Spleen (tissue), 11 donors: ENCODE measurements at regions not wholly inside any gene's neighbourhood (a gene's known extent, or its start where the extent isn't known, plus 50 kb on each side); places are given as distances from the start of the nearest gene placed in this dataset.

Experiments used
- DNase-seq: peaks from one replicate; pipeline ENCODE4 v3.0.0-alpha.2; 2020
- H3K27ac ChIP-seq, 8 donors: fragments of 200-600 bp; sonication (generic) in 7 of 8; 1 replicate in 4 of 8; 2 replicates in 4 of 8; pipeline versions ENCODE4 v1.5.0 to v1.8.0; 2016 to 2021; ENCODE audit warnings: inconsistent platforms in 4 of 8, mild to moderate bottlenecking in 4 of 8, moderate library complexity in 1 of 8
- H3K27me3 ChIP-seq, 7 donors: fragments of 200-600 bp; sonication (generic) in 6 of 7; replicated peaks in 1 of 7; 1 replicate in 4 of 7; 2 replicates in 3 of 7; pipeline versions ENCODE4 v1.5.0 to v1.8.0; 2016 to 2021; ENCODE audit warnings: inconsistent platforms in 3 of 7, mild to moderate bottlenecking in 1 of 7
- H3K36me3 ChIP-seq, 6 donors: fragments of 200-600 bp; sonication (generic) in 5 of 6; 1 replicate in 4 of 6; 2 replicates in 2 of 6; pipeline versions ENCODE4 v1.5.0 to v1.8.0; 2016 to 2021; ENCODE audit warnings: inconsistent platforms in 2 of 6
- H3K4me1 ChIP-seq, 6 donors: fragments of 200-600 bp; sonication (generic) in 5 of 6; 1 replicate in 3 of 6; 2 replicates in 3 of 6; pipeline versions ENCODE4 v1.5.0 to v1.8.0; 2016 to 2021; ENCODE audit warnings: inconsistent platforms in 3 of 6
- H3K4me3 ChIP-seq, 8 donors: fragments of 200-600 bp; sonication (generic) in 7 of 8; 1 replicate in 4 of 8; 2 replicates in 4 of 8; pipeline versions ENCODE4 v1.5.0 to v1.8.0; 2016 to 2021; ENCODE audit warnings: inconsistent platforms in 4 of 8, mild to moderate bottlenecking in 4 of 8, moderate library complexity in 2 of 8
- H3K9me3 ChIP-seq, 8 donors: fragments of 200-600 bp; sonication (generic) in 7 of 8; 1 replicate in 4 of 8; 2 replicates in 4 of 8; pipeline versions ENCODE4 v1.5.0 to v1.8.0; 2016 to 2021; ENCODE audit warnings: inconsistent platforms in 4 of 8
- POLR2A ChIP-seq, 3 donors: fragments of 450-650 bp; IDR thresholded peaks; one replicate each; pipeline ENCODE4 v1.5.1; 2017; ENCODE audit warnings: antibody characterized with exemption in 3 of 3, mild to moderate bottlenecking in 1 of 3
- POLR2AphosphoS5 ChIP-seq, 3 donors: sonication (generic); formaldehyde crosslinking; IDR thresholded peaks; one replicate each; pipeline ENCODE4 v1.5.1; 2017; ENCODE audit warnings: antibody characterized with exemption in 3 of 3
- WGBS, 5 donors: extraction: QIAGEN DNeasy Blood & Tissue Kit in 3 of 5; methylation state at CpG; one replicate each; pipeline versions ENCODE4 v1.1.5 to v1.1.7; 2013 to 2018; 5-methylcytosine and 5-hydroxymethylcytosine counted together
- intact Hi-C: fragments of 100-400 bp; cut with DNase I; formaldehyde crosslinking; loops from one replicate; pipeline ENCODE4 v1.15.0; 2023; ENCODE audit warnings: low total_unique reads
- TF ChIP-seq, protein P1 (sequence below), 11 experiments: fragments of 200-600 bp in 7 of 11; fragments of 450-650 bp in 4 of 11; sonication (generic) in 4 of 11; IDR thresholded peaks in 8 of 11; conservative IDR thresholded peaks in 3 of 11; 1 replicate in 7 of 11; 2 replicates in 4 of 11; pipeline versions ENCODE4 v1.4.0 to v1.8.0; 2016 to 2021; ENCODE audit warnings: antibody characterized with exemption in 11 of 11, inconsistent platforms in 4 of 11, mild to moderate bottlenecking in 1 of 11
- donor health status: healthy with polysubstance abuse.
- donor health status: DM: no; HTN: no; CAD: no; lungs with moderate emphysema.
- donor health status: DM: no; HTN: no; CAD: no.
- donor health status: Bipolar disorder and iron deficiency.
- donor health status: healthy.
- donor health status: DM: no; HTN: no; CAD: no.
- donor health status: DM: yes; HTN: yes; CAD: no.

DNA sequence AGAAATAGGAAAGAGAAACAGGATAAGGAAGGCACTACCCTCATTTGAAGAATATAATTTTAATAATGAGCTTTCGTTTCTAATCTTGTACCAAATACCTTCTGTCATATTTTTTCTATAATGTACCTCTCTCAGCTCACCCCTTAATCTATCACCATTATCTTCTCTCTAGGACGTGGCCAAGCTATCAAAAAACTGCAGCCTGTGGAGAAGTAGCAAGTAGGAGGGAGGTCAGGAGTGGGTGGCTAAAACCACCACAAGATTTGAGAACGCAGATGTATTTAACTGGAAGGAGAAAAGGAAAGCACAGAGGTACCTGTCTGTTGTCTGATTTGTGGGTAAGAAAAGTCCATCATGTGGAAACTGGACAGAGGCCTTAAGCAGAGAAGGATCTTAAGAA lies 576.7 kb upstream of the DIPK2B start:
- Histone ChIP-seq H3K27me3 (no peaks in the 10 kb centered on the region), H3K4me1 (peaks cover 0 to 18% (median 3%) of the 10 kb centered on the region in 6 donors), H3K4me3 (no peak overlapping the region), H3K9me3 (no peaks in the 10 kb centered on the region), H3K36me3 (no peaks in the 10 kb centered on the region), H3K27ac (no peak overlapping the region)
- intact Hi-C loops = no loop called here
- 29 to 54% (median 34%) methylated on average over 3 of the region's 3 CpGs for WGBS, 5 donors
- TF ChIP-seq, protein P1, sequence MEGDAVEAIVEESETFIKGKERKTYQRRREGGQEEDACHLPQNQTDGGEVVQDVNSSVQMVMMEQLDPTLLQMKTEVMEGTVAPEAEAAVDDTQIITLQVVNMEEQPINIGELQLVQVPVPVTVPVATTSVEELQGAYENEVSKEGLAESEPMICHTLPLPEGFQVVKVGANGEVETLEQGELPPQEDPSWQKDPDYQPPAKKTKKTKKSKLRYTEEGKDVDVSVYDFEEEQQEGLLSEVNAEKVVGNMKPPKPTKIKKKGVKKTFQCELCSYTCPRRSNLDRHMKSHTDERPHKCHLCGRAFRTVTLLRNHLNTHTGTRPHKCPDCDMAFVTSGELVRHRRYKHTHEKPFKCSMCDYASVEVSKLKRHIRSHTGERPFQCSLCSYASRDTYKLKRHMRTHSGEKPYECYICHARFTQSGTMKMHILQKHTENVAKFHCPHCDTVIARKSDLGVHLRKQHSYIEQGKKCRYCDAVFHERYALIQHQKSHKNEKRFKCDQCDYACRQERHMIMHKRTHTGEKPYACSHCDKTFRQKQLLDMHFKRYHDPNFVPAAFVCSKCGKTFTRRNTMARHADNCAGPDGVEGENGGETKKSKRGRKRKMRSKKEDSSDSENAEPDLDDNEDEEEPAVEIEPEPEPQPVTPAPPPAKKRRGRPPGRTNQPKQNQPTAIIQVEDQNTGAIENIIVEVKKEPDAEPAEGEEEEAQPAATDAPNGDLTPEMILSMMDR (IDR thresholded peaks at IDR 0.05 in 8 of 11, conservative IDR thresholded peaks at IDR 0.05 in 3 of 11) = no peak
- no peak for TF ChIP-seq POLR2A (IDR thresholded peaks at IDR 0.05)
- no peak for TF ChIP-seq POLR2AphosphoS5 (IDR thresholded peaks at IDR 0.05)
- no peak for DNase-seq

DNA sequence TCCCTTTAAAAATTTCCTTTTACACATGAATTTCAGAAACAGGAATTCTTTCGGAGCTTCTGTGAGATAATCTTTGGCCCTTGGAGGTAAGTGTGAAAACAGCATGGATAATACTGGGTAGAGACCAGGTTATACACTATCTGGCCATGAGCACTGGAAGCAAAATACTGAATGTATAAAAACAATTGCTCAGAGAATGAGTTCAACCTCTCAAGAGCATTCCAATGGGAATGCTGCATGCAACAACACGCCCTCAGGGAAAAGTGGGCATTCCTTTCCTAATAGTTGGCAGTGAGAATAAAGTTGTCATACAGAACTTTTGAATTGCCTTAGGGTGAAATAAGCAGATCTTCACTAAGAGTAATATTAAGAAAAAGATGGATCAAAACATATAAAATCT lies 574.8 kb upstream of the DIPK2B start:
- Histone ChIP-seq H3K36me3 (no peaks in the 10 kb centered on the region), H3K4me1 (peaks cover 11 to 31% (median 19%) of the 10 kb centered on the region in 6 donors), H3K9me3 (no peaks in the 10 kb centered on the region), H3K27me3 (no peaks in the 10 kb centered on the region), H3K4me3 (no peak overlapping the region), H3K27ac (peak overlapping the region in 5 of 8 donors; percentile 10 to 49 (median 20))
- no peak for DNase-seq
- intact Hi-C loops = no loop called here
- TF ChIP-seq POLR2A (IDR thresholded peaks at IDR 0.05) (no peak), POLR2AphosphoS5 (IDR thresholded peaks at IDR 0.05) (no peak)
- TF ChIP-seq, protein P1 (IDR thresholded peaks at IDR 0.05 in 8 of 11, conservative IDR thresholded peaks at IDR 0.05 in 3 of 11) = no peak
- 66 to 80% (median 72%) methylated on average over 2 of the region's 2 CpGs for WGBS, 5 donors

DNA sequence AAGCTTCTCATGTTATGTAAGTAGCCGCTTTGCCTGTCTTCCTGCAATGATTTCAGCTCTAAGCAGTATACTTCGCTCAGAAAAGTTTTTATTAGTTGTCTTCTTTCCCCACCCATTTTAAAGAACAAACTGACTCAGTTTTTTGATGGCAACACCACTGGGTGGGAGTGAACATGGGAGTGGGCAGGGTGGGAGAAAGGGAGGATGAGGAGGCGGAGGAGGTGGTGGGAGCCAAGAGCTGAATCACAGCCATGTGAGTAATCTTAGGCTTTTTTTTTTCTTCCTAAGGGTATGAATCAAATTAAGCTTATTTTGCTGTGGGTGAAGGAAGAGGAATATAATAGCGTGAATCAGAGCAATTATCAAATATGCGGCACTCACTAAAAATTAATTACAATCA lies 574.3 kb upstream of the DIPK2B start:
- H3K36me3 ChIP-seq = no peaks in the 10 kb centered on the region
- H3K27me3 ChIP-seq = no peaks in the 10 kb centered on the region
- WGBS, 5 donors = 56 to 71% (median 62%) methylated on average over 5 of the region's 5 CpGs
- DNase-seq = no peak
- H3K4me1 ChIP-seq = peaks cover 11 to 34% (median 19%) of the 10 kb centered on the region in 6 donors
- no peak for TF ChIP-seq POLR2A (IDR thresholded peaks at IDR 0.05)
- TF ChIP-seq POLR2AphosphoS5 (IDR thresholded peaks at IDR 0.05) = no peak
- TF ChIP-seq, protein P1 (IDR thresholded peaks at IDR 0.05 in 8 of 11, conservative IDR thresholded peaks at IDR 0.05 in 3 of 11) = no peak
- no peaks in the 10 kb centered on the region for H3K9me3 ChIP-seq
- intact Hi-C loops = no loop called here
- no peak overlapping the region for H3K4me3 ChIP-seq
- peak overlapping the region in 5 of 8 donors; percentile 10 to 49 (median 20) for H3K27ac ChIP-seq

DNA sequence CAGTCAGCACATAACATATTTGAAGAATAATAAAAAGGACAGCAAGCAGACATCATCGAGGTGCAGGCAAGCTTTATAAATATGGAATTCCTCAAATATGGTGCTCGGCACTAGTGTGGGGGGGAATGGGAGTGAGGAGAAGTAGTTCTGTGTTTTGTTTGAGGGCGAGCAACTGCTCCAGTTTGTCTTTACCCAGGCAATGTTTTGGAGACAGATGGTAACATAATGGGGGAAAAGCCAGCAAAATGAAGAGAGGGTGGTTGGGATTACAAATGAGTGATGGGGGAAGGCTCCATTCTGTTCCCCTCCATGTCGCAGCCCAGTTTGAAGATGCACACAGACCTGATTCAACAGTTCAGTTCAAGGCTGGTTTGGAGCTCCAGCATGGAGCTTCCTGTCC lies 572.9 kb upstream of the DIPK2B start:
- intact Hi-C loops = no loop called here
- Histone ChIP-seq H3K9me3 (no peaks in the 10 kb centered on the region), H3K36me3 (no peaks in the 10 kb centered on the region), H3K4me1 (peaks cover 11 to 34% (median 19%) of the 10 kb centered on the region in 6 donors), H3K27ac (no peak overlapping the region), H3K4me3 (no peak overlapping the region), H3K27me3 (no peaks in the 10 kb centered on the region)
- no peak for DNase-seq
- 80 to 93% (median 90%) methylated on average over 4 of the region's 4 CpGs for WGBS, 5 donors
- no peak for TF ChIP-seq POLR2A (IDR thresholded peaks at IDR 0.05)
- TF ChIP-seq, protein P1 (IDR thresholded peaks at IDR 0.05 in 8 of 11, conservative IDR thresholded peaks at IDR 0.05 in 3 of 11) = no peak
- no peak for TF ChIP-seq POLR2AphosphoS5 (IDR thresholded peaks at IDR 0.05)
